ENCODE measurements at regions not wholly inside any gene's neighbourhood (a gene's known extent, or its start where the extent isn't known, plus 50 kb on each side); places are given as distances from the start of the nearest gene placed in this dataset.

GRCh38 chr7:81529785-81530184, 240.1 kb downstream of the HGF start (continued):
- TF ChIP-seq ZNF425 (CRISPR knock-in tag; conservative IDR thresholded peaks at IDR 0.05) (no peak), ERG (CRISPR knock-in tag; IDR thresholded peaks at IDR 0.05) (no peak), GTF2I (CRISPR knock-in tag; conservative IDR thresholded peaks at IDR 0.05) (no peak)

- no peak; the same call in 1 of the 2 replicates for ATAC-seq
- H3K27ac Mint-ChIP-seq: no peak overlapping the region
- H3K4me1 Mint-ChIP-seq: no peaks in the 10 kb centered on the region
- 0 out of 2 replicates have a peak, but pooled peaks cover 3% of the 10 kb centered on the region for H3K9me3 Mint-ChIP-seq
- ChIA-PET POLR2A (no interaction called here), CTCF (no interaction called here)
- H3K36me3 Mint-ChIP-seq: no peaks in the 10 kb centered on the region
- DNase-seq (ENCODE audit: low spot score): no peak
- H3K27me3 Mint-ChIP-seq (ENCODE audit: low read depth): no peaks in the 10 kb centered on the region
- H3K4me3 Mint-ChIP-seq: no peak overlapping the region
- TF ChIP-seq ZNF425 (CRISPR knock-in tag; conservative IDR thresholded peaks at IDR 0.05) (no peak), STAT6 (CRISPR knock-in tag; conservative IDR thresholded peaks at IDR 0.05; ENCODE audit: low read depth) (no peak), PRRX2 (CRISPR knock-in tag; IDR thresholded peaks at IDR 0.05) (no peak), ATF3 (CRISPR knock-in tag; conservative IDR thresholded peaks at IDR 0.05) (no peak), MXD4 (CRISPR knock-in tag; IDR thresholded peaks at IDR 0.05; ENCODE audit: borderline replicate concordance) (no peak), FOXJ3 (CRISPR knock-in tag; IDR thresholded peaks at IDR 0.05; ENCODE audit: borderline replicate concordance) (no peak), AR (CRISPR knock-in tag; IDR thresholded peaks at IDR 0.05) (no peak), ZBTB43 (CRISPR knock-in tag; IDR thresholded peaks at IDR 0.05) (no peak), FOXP4 (CRISPR knock-in tag; IDR thresholded peaks at IDR 0.05) (no peak), ZNF232 (CRISPR knock-in tag; IDR thresholded peaks at IDR 0.05) (no peak), HMGXB4 (CRISPR knock-in tag; IDR thresholded peaks at IDR 0.05) (no peak), USF1 (CRISPR knock-in tag; IDR thresholded peaks at IDR 0.05) (no peak), TP53 (CRISPR knock-in tag; IDR thresholded peaks at IDR 0.05) (no peak)
Observed at GRCh38 chr7:81527651-81528050, 242.2 kb downstream of the HGF start.
